Lower leg skin (tissue), 4 donors: ENCODE measurements at regions not wholly inside any gene's neighbourhood (a gene's known extent, or its start where the extent isn't known, plus 50 kb on each side); places are given as distances from the start of the nearest gene placed in this dataset.

ENCODE experiments used
- DNase-seq, 2 donors: peaks; one replicate each; pipeline ENCODE4 v3.0.0-alpha.2; 2019; ENCODE audit warnings: low spot score in 2 of 2
- H3K4me3 ChIP-seq: fragments of 200-600 bp; sonication (generic); 2 replicates; pipeline ENCODE4 v1.5.1; 2017; ENCODE audit warnings: mild to moderate bottlenecking, low read depth; ENCODE audit not compliant: poor library complexity, severe bottlenecking
- CTCF ChIP-seq, 3 donors: fragments of 450-650 bp; IDR thresholded peaks; one replicate each; pipeline ENCODE4 v1.5.1; 2016; ENCODE audit warnings: antibody characterized with exemption in 3 of 3, mild to moderate bottlenecking in 3 of 3, moderate library complexity in 2 of 3
- POLR2A ChIP-seq, 2 donors: fragments of 450-650 bp; IDR thresholded peaks; one replicate each; pipeline ENCODE4 v1.6.1; 2016 to 2017; ENCODE audit warnings: antibody characterized with exemption in 2 of 2, mild to moderate bottlenecking in 1 of 2, moderate library complexity in 1 of 2
- WGBS, 2 donors: methylation state at CpG; one replicate each; pipeline ENCODE4 v1.1.5; 2018; 5-methylcytosine and 5-hydroxymethylcytosine counted together
- intact Hi-C: fragments of 100-400 bp; cut with DNase I; formaldehyde crosslinking; loops from one replicate; pipeline ENCODE4 v1.15.0; 2023; ENCODE audit warnings: low total_unique reads

- no peak for DNase-seq
- H3K4me3 ChIP-seq: no peak overlapping the region
- TF ChIP-seq POLR2A (IDR thresholded peaks at IDR 0.05) (no peak), CTCF (IDR thresholded peaks at IDR 0.05) (no peak)
- 60 to 65% methylated on average over 3 of the region's 3 CpGs for WGBS, 2 donors
- intact Hi-C loops: no loop called here
Measured at GRCh38 chr2:139409212-139409611, 629.0 kb upstream of the NXPH2 start.

GRCh38 chr2:139403948-139404347, 623.8 kb upstream of the NXPH2 start:
- TF ChIP-seq CTCF (IDR thresholded peaks at IDR 0.05) (no peak), POLR2A (IDR thresholded peaks at IDR 0.05) (no peak)
- H3K4me3 ChIP-seq: no peak overlapping the region
- no peak for DNase-seq
- intact Hi-C loops: no loop called here
- WGBS, 2 donors: 25 to 41% methylated on average over 2 of the region's 2 CpGs

- WGBS, 2 donors: 58 to 70% methylated on average over 2 of the region's 2 CpGs
- intact Hi-C loops: no loop called here
- no peak for DNase-seq
- no peak overlapping the region for H3K4me3 ChIP-seq
- TF ChIP-seq CTCF (IDR thresholded peaks at IDR 0.05) (no peak), POLR2A (IDR thresholded peaks at IDR 0.05) (no peak)
Measured at GRCh38 chr2:139394801-139395200, 614.6 kb upstream of the NXPH2 start.

- no peak overlapping the region for H3K4me3 ChIP-seq
- 88 to 90% methylated on average over 2 of the region's 2 CpGs for WGBS, 2 donors
- intact Hi-C loops: no loop called here
- DNase-seq: no peak
- TF ChIP-seq POLR2A (IDR thresholded peaks at IDR 0.05) (no peak), CTCF (IDR thresholded peaks at IDR 0.05) (no peak)
Measured at GRCh38 chr2:139389391-139389790, 609.2 kb upstream of the NXPH2 start.

- DNase-seq: no peak
- intact Hi-C loops: no loop called here
- 83 to 91% methylated on average over 1 of the region's 1 CpG for WGBS, 2 donors
- no peak overlapping the region for H3K4me3 ChIP-seq
- TF ChIP-seq CTCF (IDR thresholded peaks at IDR 0.05) (no peak), POLR2A (IDR thresholded peaks at IDR 0.05) (no peak)
Measured at GRCh38 chr2:139386401-139386800, 606.2 kb upstream of the NXPH2 start.

GRCh38 chr2:139383532-139383931, 603.3 kb upstream of the NXPH2 start:
- no peak overlapping the region for H3K4me3 ChIP-seq
- no peak for TF ChIP-seq POLR2A (IDR thresholded peaks at IDR 0.05)
- intact Hi-C loops: no loop called here
- DNase-seq: no peak
